HCT116 (cell line): ENCODE measurements at regions not wholly inside any gene's neighbourhood (a gene's known extent, or its start where the extent isn't known, plus 50 kb on each side); places are given as distances from the start of the nearest gene placed in this dataset.

ENCODE experiments used
- ATAC-seq: fragments of 200-7000 bp; cut with Tn5 transposase; 2 replicates; pipeline ENCODE4 v1.9.1; 2020; ENCODE audit warnings: mild to moderate bottlenecking, moderate library complexity
- BruUV-seq: library from RNA; stranded (reverse); fragments of 400-500 nt; replicated peaks from 2 replicates; lab custom pipeline; 2021; lab: Mats Ljungman, UMichigan
- CTCF ChIA-PET: fragments of 300-600 bp; sonication (Branson Sonifier 250); formaldehyde crosslinking; loops from one replicate; lab custom pipeline; 2021; ENCODE audit warnings: antibody characterized with exemption; lab: Charles Lee
- POLR2A ChIA-PET: fragments of 300-600, 350-600 bp; sonication (Branson Sonifier 250); formaldehyde crosslinking; loops from one replicate; lab custom pipeline; 2021; ENCODE audit warnings: antibody characterized with exemption; lab: Charles Lee
- RAD21 ChIA-PET, 2 experiments: fragments of 300-600 bp; sonication (Branson Sonifier 250); formaldehyde crosslinking; loops; one replicate each; lab custom pipeline; 2023; ENCODE audit warnings: low total read pairs in 2 of 2; ENCODE audit not compliant: uncharacterized antibody in 2 of 2, unreplicated experiment in 2 of 2, low non-redundant PET in 1 of 2; lab: Charles Lee
- DNase-seq: peaks from one replicate; pipeline ENCODE4 v3.0.0-alpha.2; 2010; ENCODE audit warnings: low read depth, low spot score
- H2AFZ ChIP-seq: fragments of 200-600 bp; shearing (Covaris generic), sonication (generic); 2 replicates; pipeline ENCODE4 v1.6.1; 2017; ENCODE audit warnings: low read depth, mixed run types, mixed read lengths, antibody characterized with exemption, low read length; ENCODE audit not compliant: poor library complexity, severe bottlenecking
- H3K27ac ChIP-seq: 2 replicates; pipeline ENCODE4 v1.5.1; 2012; ENCODE audit warnings: low read depth, low read length
- H3K27me3 ChIP-seq: fragments of 200-600 bp; sonication (generic); 2 replicates; pipeline ENCODE4 v1.6.1; 2016; ENCODE audit warnings: mixed run types, low read length, mixed read lengths; ENCODE audit not compliant: insufficient read depth
- H3K36me3 ChIP-seq, 2 experiments: fragments of 200-500 bp in 1 of 2; fragments of 200-600 bp in 1 of 2; sonication (Bioruptor generic) in 1 of 2; sonication (generic) in 1 of 2; 2 replicates each; pipeline versions ENCODE4 v1.5.1 to v1.6.1; 2014 to 2016; ENCODE audit warnings: low read length in 2 of 2, inconsistent platforms in 1 of 2, mixed read lengths in 1 of 2, mixed run types in 1 of 2; ENCODE audit not compliant: insufficient read depth in 2 of 2, control insufficient read depth in 1 of 2
- H3K4me1 ChIP-seq, 2 experiments: fragments of 200-600 bp in 1 of 2; sonication (generic) in 1 of 2; 2 replicates each; pipeline versions ENCODE4 v1.5.1 to v1.6.1; 2012 to 2017; ENCODE audit warnings: low read length in 2 of 2, inconsistent platforms in 1 of 2, mild to moderate bottlenecking in 1 of 2, mixed read lengths in 1 of 2, mixed run types in 1 of 2, moderate library complexity in 1 of 2; ENCODE audit not compliant: insufficient read depth in 2 of 2, control insufficient read depth in 1 of 2
- H3K4me2 ChIP-seq: fragments of 200-600 bp; sonication (generic); 2 replicates; pipeline ENCODE4 v1.6.1; 2017; ENCODE audit warnings: mixed run types, low read length, mixed read lengths
- H3K4me3 ChIP-seq, 2 experiments: fragments of 200-600 bp in 1 of 2; sonication (generic) in 1 of 2; replicated peaks in 1 of 2; 2 replicates each; pipeline ENCODE4 v1.5.1; 2011 to 2016; ENCODE audit warnings: low read length in 2 of 2, control low read depth in 1 of 2, low read depth in 1 of 2, mild to moderate bottlenecking in 1 of 2, mixed read lengths in 1 of 2, mixed run types in 1 of 2
- H3K79me2 ChIP-seq: fragments of 200-600 bp; sonication (generic); 2 replicates; pipeline ENCODE4 v1.6.1; 2017; ENCODE audit warnings: mild to moderate bottlenecking, mixed run types, low read length, moderate library complexity, mixed read lengths; ENCODE audit not compliant: insufficient read depth
- H3K9ac ChIP-seq: fragments of 200-600 bp; sonication (generic); 2 replicates; pipeline ENCODE4 v1.6.1; 2016; ENCODE audit warnings: low read length, mixed read lengths
- H3K9me2 ChIP-seq: fragments of 200-600 bp; sonication (generic), shearing (Covaris generic); 2 replicates; pipeline ENCODE4 v1.6.1; 2017; ENCODE audit warnings: mixed run types, mild to moderate bottlenecking, moderate library complexity; ENCODE audit not compliant: insufficient read depth
- H3K9me3 ChIP-seq, 2 experiments: fragments of 200-500 bp in 1 of 2; fragments of 200-600 bp in 1 of 2; sonication (Bioruptor generic) in 1 of 2; sonication (generic) in 1 of 2; 2 replicates each; pipeline ENCODE4 v1.6.1; 2014 to 2017; ENCODE audit warnings: low read length in 2 of 2, mixed read lengths in 2 of 2, inconsistent platforms in 1 of 2, low read depth in 1 of 2, mild to moderate bottlenecking in 1 of 2, mixed run types in 1 of 2, moderate library complexity in 1 of 2; ENCODE audit not compliant: control insufficient read depth in 1 of 2, insufficient read depth in 1 of 2
- H4K20me1 ChIP-seq: fragments of 200-600 bp; sonication (generic), shearing (Covaris generic); 2 replicates; pipeline ENCODE4 v1.6.1; 2017; ENCODE audit warnings: mixed run types, mild to moderate bottlenecking, moderate library complexity; ENCODE audit not compliant: insufficient read depth
- CBX3 ChIP-seq: IDR thresholded peaks from 2 replicates; pipeline ENCODE4 v1.6.1; 2012; ENCODE audit warnings: low read depth
- CEBPB ChIP-seq: IDR thresholded peaks from 2 replicates; pipeline ENCODE4 v1.6.1; 2012; ENCODE audit warnings: low read depth
- EZH2phosphoT487 ChIP-seq: fragments of 200-600 bp; IDR thresholded peaks from 2 replicates; pipeline ENCODE4 v1.6.1; 2018; ENCODE audit warnings: antibody characterized with exemption, borderline replicate concordance
- FOSL1 ChIP-seq: IDR thresholded peaks from 2 replicates; pipeline ENCODE4 v1.6.1; 2012; ENCODE audit warnings: low read depth
- MAX ChIP-seq: IDR thresholded peaks from 2 replicates; pipeline ENCODE4 v1.6.1; 2012
- RAD21 ChIP-seq: IDR thresholded peaks from 2 replicates; pipeline ENCODE4 v1.6.1; 2012; ENCODE audit warnings: low read depth, mild to moderate bottlenecking
- SIN3A ChIP-seq: IDR thresholded peaks from 2 replicates; pipeline ENCODE4 v1.6.1; 2012; ENCODE audit warnings: low read depth
- SRF ChIP-seq: IDR thresholded peaks from 2 replicates; pipeline ENCODE4 v1.6.1; 2012; ENCODE audit warnings: low read depth
- intact Hi-C: fragments of 100-400 bp; cut with micrococcal nuclease; formaldehyde crosslinking; loops from 2 replicates; pipeline ENCODE4 v1.10.0; 2022

DNA sequence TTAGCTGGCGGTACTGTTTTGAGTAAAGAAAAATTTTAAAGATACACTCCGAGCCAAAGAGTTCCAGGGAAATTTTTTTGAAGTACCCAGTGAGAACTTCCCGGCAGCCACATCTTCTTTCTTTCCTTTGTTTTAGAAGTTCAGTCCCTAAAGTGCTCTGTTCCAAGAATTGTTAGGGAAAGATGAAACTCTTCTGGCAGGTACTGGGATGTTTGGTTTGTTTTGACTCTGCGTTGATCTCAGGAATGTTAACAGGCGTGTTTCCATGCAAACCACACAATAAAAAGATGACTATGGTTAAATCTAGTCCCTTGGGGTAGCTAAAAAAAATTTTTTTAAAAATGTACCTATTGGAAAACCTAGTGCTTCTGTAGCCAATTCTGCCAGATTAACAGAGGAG, 224.7 kb upstream of the PHYHIPL start (continued):
- TF ChIP-seq RAD21 (no peak), SIN3A (no peak), CEBPB (no peak)

DNA sequence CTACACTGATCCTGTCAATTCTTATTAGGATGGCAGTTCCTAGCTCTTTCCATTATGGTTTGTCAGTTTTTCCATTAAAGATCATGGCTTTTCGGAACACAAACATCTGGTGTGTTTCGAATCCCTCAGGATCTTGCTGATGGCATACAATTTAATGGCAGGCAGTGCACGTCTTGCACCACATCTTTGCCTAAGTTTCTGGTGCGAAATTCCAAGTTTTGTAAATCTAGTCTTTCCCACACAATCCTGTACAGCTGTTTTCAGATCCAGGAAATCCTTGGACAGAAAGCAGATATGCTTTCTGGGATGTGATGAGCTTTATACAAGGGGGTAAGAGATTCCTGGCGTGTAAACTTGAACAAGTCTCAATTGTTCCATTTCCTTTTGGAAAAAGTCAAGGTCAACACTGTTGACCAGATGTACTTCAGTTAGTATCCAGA, 224.3 kb upstream of the PHYHIPL start:
- Histone ChIP-seq H3K4me3 (no peak overlapping the region), H3K9me3 (no peaks in the 10 kb centered on the region), H4K20me1 (no peaks in the 10 kb centered on the region), H3K4me2 (no peak overlapping the region), H3K4me1 (peaks cover 3 to 22% of the 10 kb centered on the region in 2 experiments; a peak in 3 of 4 replicates), H3K9ac (no peak overlapping the region), H3K79me2 (no peaks in the 10 kb centered on the region), H3K27ac (no peak overlapping the region), H3K36me3 (no peaks in the 10 kb centered on the region), H2AFZ (no peak overlapping the region), H3K27me3 (no peaks in the 10 kb centered on the region), H3K9me2 (no peaks in the 10 kb centered on the region)
- TF ChIP-seq SIN3A (no peak), EZH2phosphoT487 (no peak), MAX (no peak), CBX3 (no peak), SRF (no peak), FOSL1 (no peak)
- no TSS peak for BruUV-seq
- ChIA-PET RAD21 (interaction anchor here in 1 of 2 experiments (0.8 kb wide), 1 partner anchor 628 kb away, joined by 3 read pairs; no protein-coding TSS in a partner anchor), POLR2A (no interaction called here), CTCF (interaction anchor here (0.6 to 1.4 kb wide), 10 partner anchors 16 to 670 kb away, joined by 3 to 12 read pairs (median 4); no protein-coding TSS in a partner anchor)
- intact Hi-C loops, result loop anchor here (1.0 to 10.0 kb wide), 8 partner anchors 167 to 883 kb away; no protein-coding TSS in a partner anchor
- ATAC-seq (no peak), DNase-seq (no peak)
